Esophagus mucosa (tissue), 1 donor: ENCODE measurements at regions not wholly inside any gene's neighbourhood (a gene's known extent, or its start where the extent isn't known, plus 50 kb on each side); places are given as distances from the start of the nearest gene placed in this dataset.
"Not testable (repeated sequence)": the region's sequence is repeated elsewhere in the genome, so short reads cannot be mapped to it uniquely, and the experiment has no call there.

ENCODE experiments used
- ATAC-seq: fragments of 200-7000 bp; cut with Tn5 transposase; one replicate; pipeline ENCODE4 v1.9.1; 2020
- donor health status: DM: yes; HTN: yes; CAD: no.

GRCh38 chr19:27993619-27994570 is 1219.1 kb downstream of the UQCRFS1 start:
- no peak for ATAC-seq

DNA sequence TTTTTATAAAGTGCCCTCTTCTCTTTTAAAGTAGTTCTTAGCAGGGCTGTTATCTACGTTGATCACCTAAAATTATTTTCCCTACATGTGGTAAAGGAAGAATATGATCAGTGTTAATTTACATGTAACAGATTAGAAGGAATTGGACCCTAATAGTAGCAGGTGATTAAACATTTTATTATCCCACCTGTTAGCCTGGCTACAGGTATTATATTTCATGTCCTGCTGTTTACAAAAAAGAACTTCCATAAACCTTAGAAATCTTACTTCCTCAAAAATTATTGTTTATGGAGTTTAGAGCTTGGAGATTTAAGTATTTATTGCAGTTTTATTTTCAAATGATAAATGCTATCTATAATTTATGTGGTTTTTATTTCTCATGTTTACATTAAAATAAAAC is 1226.7 kb downstream of the UQCRFS1 start:
- ATAC-seq: no peak

DNA sequence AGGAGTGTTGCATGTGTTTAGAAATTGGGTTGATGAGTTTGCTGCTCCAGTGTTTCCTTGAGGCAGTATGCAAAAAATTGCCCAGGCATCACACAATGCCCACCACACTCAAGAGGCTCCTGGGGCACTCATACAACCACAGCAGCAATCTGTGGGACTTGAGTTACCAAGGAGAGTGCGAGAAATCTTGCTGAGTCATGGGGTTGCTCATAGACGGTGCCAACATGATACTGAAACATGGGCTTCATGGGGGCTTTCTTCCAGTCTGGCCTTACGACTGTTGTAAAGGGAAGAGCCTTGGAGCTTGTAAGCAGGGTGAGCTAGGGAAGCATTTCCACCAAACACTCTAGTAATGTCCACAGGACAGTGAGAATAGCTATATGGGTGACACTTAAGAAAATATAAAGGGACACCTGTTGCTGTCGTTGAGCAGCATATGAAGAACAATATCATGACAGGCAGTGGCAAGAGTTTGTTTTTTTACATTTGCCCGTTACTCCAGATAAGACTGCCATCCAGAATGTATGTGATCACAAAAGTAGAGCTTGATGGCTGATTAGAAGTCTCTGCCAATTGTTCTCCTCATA is 1237.4 kb downstream of the UQCRFS1 start:
- ATAC-seq: no peak

GRCh38 chr19:27974082-27974513 is 1238.9 kb downstream of the UQCRFS1 start:
- ATAC-seq: no peak

GRCh38 chr19:27972291-27973040 is 1240.5 kb downstream of the UQCRFS1 start:
- ATAC-seq: peak; percentile 26

- no peak for ATAC-seq
Measured at GRCh38 chr19:27971869-27972268, 1241.1 kb downstream of the UQCRFS1 start.

DNA sequence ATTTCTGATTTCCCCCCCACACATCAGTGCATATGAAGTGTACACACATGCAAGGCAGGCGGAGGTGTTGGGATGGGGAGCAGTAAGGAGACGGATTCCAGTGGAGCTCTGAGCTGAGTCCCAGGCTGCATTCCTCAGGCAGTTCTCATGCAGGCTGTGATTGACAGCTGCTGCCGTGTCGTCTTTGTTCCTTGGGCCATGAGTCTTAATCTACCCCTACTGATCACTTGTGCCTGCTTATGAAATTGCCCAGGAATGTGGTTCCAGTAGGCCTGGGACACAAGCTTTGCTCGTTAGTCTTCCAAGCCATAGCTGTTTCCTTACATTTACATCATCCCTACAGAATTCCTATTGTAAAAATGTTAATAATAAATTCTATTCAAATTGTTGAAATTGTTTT is 1241.9 kb downstream of the UQCRFS1 start:
- no peak for ATAC-seq

DNA sequence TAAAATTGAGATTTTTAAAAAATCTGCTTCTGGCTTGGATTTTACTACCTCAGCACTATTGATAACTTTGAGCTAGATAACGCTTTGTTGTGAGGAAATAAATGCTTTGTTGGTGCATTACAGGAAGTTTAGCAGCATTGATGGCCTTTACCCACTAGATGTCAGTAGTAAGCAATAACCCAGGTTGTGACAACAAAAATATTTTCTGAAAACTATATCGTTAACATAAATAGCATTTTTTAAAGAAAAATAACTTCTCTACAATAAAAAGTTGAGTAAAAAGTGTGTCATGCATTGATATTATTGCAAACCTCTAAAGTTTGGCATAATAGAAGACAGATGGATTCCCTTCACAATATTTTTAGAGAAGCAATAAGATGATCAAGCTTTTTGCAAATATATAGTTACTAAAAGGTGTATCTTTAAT is 1246.5 kb downstream of the UQCRFS1 start:
- no peak for ATAC-seq

GRCh38 chr19:27964185-27964584 is 1248.8 kb downstream of the UQCRFS1 start:
- ATAC-seq: no peak

GRCh38 chr19:27962264-27962663 is 1250.7 kb downstream of the UQCRFS1 start:
- no peak for ATAC-seq

- no peak for ATAC-seq
Measured at GRCh38 chr19:27955485-27956480, 1257.2 kb downstream of the UQCRFS1 start.

DNA sequence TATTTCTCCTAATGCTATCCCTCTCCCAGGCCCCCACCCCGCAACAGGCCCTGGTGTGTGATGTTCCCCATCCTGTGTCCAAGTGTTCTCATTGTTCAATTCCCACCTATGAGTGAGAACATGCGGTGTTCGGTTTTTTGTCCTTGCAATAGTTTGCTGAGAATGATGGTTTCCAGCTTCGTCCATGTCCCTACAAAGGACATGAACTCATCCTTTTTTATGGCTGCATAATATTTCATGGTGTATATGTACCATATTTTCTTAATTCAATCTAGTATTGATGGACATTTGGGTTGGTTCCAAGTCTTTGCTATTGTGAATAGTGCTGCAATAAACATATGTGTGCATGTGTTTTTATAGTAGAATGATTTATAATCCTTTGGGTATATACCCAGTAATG is 1270.3 kb downstream of the UQCRFS1 start:
- not testable (repeated sequence) for ATAC-seq

DNA sequence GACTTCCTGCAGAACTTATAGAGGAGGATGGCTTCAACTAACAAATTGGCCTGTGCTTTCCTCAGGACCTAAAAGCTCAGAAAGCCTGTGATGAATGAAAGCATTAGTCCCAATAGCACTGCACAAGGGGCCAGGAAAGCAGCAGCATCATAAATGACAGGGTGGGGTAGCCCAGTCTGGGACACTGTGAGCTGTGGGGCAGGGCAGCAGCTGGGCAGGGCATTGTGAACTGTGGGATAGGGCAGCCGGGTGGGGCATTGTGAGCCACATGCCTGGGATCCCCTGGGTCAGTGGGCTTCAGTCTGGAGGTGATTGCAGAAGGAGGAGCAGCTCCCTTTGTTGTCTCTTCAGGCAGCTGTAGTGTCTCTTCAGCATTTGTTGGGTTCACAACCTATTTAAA is 1276.8 kb downstream of the UQCRFS1 start:
- ATAC-seq: no peak

DNA sequence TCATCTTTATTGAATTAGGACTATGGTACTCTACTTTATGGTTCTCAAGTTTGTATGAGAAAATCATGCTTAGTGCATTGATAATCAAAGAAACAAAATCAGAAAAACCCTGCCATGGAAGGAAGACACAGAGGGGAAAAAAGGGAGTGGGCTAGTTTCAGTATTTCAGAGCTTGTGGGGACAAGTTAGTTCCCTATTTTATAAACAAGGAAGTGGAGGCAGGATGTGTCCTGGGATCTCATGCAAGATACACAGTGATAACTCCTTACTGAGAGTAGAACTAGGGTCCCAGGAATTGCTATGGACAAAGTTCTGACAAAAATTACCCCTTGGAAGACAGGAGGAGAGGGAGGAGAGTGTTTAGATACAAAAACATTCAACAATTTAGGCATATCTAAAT is 1277.3 kb downstream of the UQCRFS1 start:
- ATAC-seq: no peak

- ATAC-seq: no peak
Measured at GRCh38 chr19:27929399-27929798, 1283.6 kb downstream of the UQCRFS1 start.

GRCh38 chr19:27925202-27925601 is 1287.7 kb downstream of the UQCRFS1 start:
- ATAC-seq: no peak

- no peak for ATAC-seq
Measured at GRCh38 chr19:27922970-27923369, 1290.0 kb downstream of the UQCRFS1 start.

DNA sequence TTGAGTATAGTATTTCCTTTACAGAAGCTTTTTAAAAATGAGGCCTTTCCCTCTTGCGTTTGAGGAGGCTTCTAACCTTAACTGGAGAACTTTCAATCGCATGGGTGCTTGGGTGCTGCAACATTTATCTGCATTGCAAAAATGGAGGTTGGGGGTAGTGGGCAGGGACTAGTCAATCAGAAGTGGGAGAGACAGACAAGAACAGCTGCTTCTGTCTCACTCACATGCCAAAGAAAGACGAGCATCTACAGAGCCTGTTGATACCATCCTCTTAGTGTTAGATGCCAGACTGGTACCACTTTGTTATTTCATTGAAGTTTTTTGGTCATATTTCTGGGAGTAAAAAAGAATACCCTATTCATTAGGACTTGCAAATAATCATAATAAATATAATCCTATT is 1292.2 kb downstream of the UQCRFS1 start:
- no peak for ATAC-seq

DNA sequence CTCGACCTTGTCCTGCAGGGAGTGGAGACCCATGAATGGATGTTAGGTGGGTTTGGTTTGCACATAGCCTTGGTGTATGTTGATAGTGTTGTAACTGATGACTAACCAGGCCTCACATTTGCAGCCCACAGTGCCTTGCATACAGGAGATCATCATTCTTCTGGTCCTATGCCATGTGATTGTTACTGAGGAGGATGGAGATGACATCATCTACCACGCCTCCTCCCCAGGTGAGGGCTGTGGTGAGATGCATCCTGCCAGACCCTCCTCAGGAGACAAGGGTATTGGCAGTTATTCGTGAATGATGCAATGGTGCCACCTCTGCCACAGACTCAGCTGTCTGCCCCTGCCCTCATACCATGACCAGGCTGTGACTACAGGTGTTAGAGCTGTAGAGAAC is 1294.1 kb downstream of the UQCRFS1 start:
- no peak for ATAC-seq

GRCh38 chr19:27911122-27911898 is 1301.6 kb downstream of the UQCRFS1 start:
- no peak for ATAC-seq

DNA sequence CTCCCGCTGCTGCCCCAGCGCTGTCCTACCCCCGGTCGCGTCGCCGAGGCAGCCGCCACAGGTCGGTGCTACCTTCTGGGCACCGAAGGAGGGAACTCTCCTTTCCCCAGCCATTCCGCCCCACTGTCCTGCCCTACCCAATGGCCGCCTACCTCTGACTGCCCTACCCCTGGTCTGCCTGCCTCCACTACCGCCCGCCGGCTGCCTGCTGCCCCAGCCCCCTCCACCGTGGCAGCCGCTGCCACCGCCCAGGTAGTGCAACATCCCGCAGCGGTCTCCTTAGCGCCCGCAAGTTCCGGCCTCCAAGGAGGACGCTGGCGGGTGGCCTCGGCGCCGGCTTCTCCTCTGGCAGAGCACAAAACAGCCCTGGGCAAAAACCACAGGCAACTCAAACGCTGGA is 1303.1 kb downstream of the UQCRFS1 start:
- ATAC-seq: no peak
